Panc1 (cell line): ENCODE measurements at regions not wholly inside any gene's neighbourhood (a gene's known extent, or its start where the extent isn't known, plus 50 kb on each side); places are given as distances from the start of the nearest gene placed in this dataset.

Source experiments
- ATAC-seq: fragments of 200-7000 bp; cut with Tn5 transposase; 2 replicates; pipeline ENCODE4 v1.9.1; 2020; ENCODE audit warnings: mild to moderate bottlenecking, moderate library complexity
- BruUV-seq: library from RNA; stranded (reverse); fragments of 400-500 nt; replicated peaks from 2 replicates; lab custom pipeline; 2021; lab: Mats Ljungman, UMichigan
- CTCF ChIA-PET: fragments of 300-600 bp; sonication (Branson Sonifier 250); formaldehyde crosslinking; loops from one replicate; lab custom pipeline; 2022; ENCODE audit warnings: antibody characterized with exemption; lab: Charles Lee
- POLR2A ChIA-PET: fragments of 300-600 bp; sonication (Branson Sonifier 250); formaldehyde crosslinking; loops from one replicate; lab custom pipeline; 2022; ENCODE audit warnings: antibody characterized with exemption; lab: Charles Lee
- DNase-seq: peaks from one replicate; pipeline ENCODE4 v3.0.0-alpha.2; 2010; ENCODE audit warnings: low read depth, low spot score
- H3K27ac ChIP-seq: 2 replicates; pipeline ENCODE4 v1.5.1; 2011; ENCODE audit warnings: mild to moderate bottlenecking, low read length, inconsistent platforms
- H3K27me3 ChIP-seq: fragments of 200-500 bp; sonication (Bioruptor generic); 2 replicates; pipeline ENCODE4 v1.6.0; 2014; ENCODE audit warnings: low read length, inconsistent platforms; ENCODE audit not compliant: control insufficient read depth, insufficient read depth
- H3K36me3 ChIP-seq: fragments of 200-500 bp; sonication (Bioruptor generic); 2 replicates; pipeline ENCODE4 v1.5.1; 2014; ENCODE audit warnings: inconsistent platforms, mild to moderate bottlenecking, low read length, moderate library complexity; ENCODE audit not compliant: control insufficient read depth, insufficient read depth
- H3K4me1 ChIP-seq: 2 replicates; pipeline ENCODE4 v1.5.1; 2011; ENCODE audit warnings: inconsistent platforms, mild to moderate bottlenecking, low read length, moderate library complexity; ENCODE audit not compliant: control insufficient read depth, insufficient read depth
- H3K4me3 ChIP-seq, 2 experiments: 2 replicates each; pipeline ENCODE4 v1.5.1; 2011 to 2012; ENCODE audit warnings: low read depth in 2 of 2, low read length in 2 of 2, mild to moderate bottlenecking in 2 of 2, inconsistent platforms in 1 of 2, moderate library complexity in 1 of 2
- H3K9me3 ChIP-seq: fragments of 200-500 bp; sonication (Bioruptor generic); 2 replicates; pipeline ENCODE4 v1.5.1; 2014; ENCODE audit warnings: low read depth, mild to moderate bottlenecking, inconsistent platforms, low read length, moderate library complexity; ENCODE audit not compliant: control insufficient read depth, insufficient read depth
- CTCF ChIP-seq: fragments of 450-650 bp; IDR thresholded peaks from 2 replicates; pipeline ENCODE4 v1.5.1; 2017; ENCODE audit warnings: mild to moderate bottlenecking
- POLR2AphosphoS5 ChIP-seq: IDR thresholded peaks from 2 replicates; pipeline ENCODE4 v1.6.1; 2012; ENCODE audit warnings: mild to moderate bottlenecking, low read depth, low read length, moderate library complexity
- REST ChIP-seq, 2 experiments: IDR thresholded peaks; 2 replicates each; pipeline ENCODE4 v1.6.1; 2011 to 2012; ENCODE audit warnings: low read depth in 2 of 2, control low read depth in 1 of 2, low read length in 1 of 2, mild to moderate bottlenecking in 1 of 2, moderate library complexity in 1 of 2; ENCODE audit not compliant: insufficient read depth in 1 of 2
- SIN3A ChIP-seq: IDR thresholded peaks from 2 replicates; pipeline ENCODE4 v1.6.1; 2012; ENCODE audit warnings: low read depth, mild to moderate bottlenecking, low read length, moderate library complexity, borderline replicate concordance; ENCODE audit not compliant: insufficient read depth
- TCF7L2 ChIP-seq: IDR thresholded peaks from 2 replicates; pipeline ENCODE4 v1.6.1; 2011; ENCODE audit warnings: mild to moderate bottlenecking, low read depth, low read length, inconsistent platforms
- in situ Hi-C: cut with HindIII; loops from 2 replicates; pipeline ENCODE4 v1.10.0; 2016; ENCODE audit warnings: low sequenced_read_pairs, low pct_unique_long_range_greater_than_20kb
- intact Hi-C: fragments of 100-400 bp; cut with micrococcal nuclease; formaldehyde crosslinking; loops from one replicate; pipeline ENCODE4 v1.10.0; 2022; ENCODE audit not compliant: unreplicated experiment

GRCh38 chr2:195108182-195108581 lies 548.8 kb upstream of the SLC39A10 start:
- ATAC-seq (no peak), DNase-seq (no peak)
- Histone ChIP-seq H3K9me3 (no peaks in the 10 kb centered on the region; the same call in 1 of the 2 replicates), H3K27me3 (no peaks in the 10 kb centered on the region), H3K4me1 (no peaks in the 10 kb centered on the region), H3K4me3 (no peak overlapping the region), H3K36me3 (no peaks in the 10 kb centered on the region), H3K27ac (no peak overlapping the region)
- intact Hi-C loops, result no loop called here
- BruUV-seq, result no TSS peak
- POLR2A ChIA-PET, result no interaction called here
- CTCF ChIA-PET, result no interaction called here
- in situ Hi-C loops, result no loop called here
- TF ChIP-seq REST (IDR thresholded peaks at IDR 0.05; ENCODE audit: insufficient read depth in 1 of 2, low read depth in 2 of 2, low read length in 1 of 2) (no peak), CTCF (no peak), POLR2AphosphoS5 (no peak), SIN3A (no peak), TCF7L2 (no peak)

DNA sequence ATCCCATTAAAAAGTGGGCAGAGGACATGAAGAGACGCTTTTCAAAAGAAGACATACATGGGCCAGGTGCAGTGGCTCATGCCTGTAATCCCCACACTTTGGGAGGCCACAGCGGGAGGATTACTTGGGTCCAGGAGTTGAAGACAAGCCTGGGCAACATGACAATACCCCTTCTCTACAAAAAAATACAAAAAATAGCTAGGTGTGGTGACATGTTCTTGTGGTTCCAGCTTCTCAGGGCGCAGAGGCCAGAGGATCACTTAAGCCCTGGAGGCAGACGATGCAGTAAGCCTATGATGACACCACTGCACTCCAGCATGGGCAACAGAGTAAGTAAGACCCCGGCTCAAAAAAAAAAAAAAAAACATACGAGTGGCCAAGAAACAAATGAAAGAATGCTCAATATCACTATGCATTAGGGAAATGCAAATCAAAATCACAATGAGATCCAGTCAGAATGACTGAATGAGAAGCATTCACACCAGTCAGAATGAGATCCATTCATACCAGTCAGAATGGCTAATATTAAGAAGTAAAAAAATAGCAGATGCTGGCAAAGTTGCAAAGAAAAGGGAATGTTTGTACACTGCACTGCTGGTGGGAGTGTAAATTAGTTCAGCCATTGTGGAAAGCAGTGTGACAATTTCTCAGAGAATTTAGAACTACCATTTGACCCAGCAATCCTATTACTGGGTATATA lies 550.2 kb upstream of the SLC39A10 start:
- BruUV-seq, result no TSS peak
- intact Hi-C loops (no loop called here), in situ Hi-C loops (no loop called here)
- Histone ChIP-seq H3K9me3 (no peaks in the 10 kb centered on the region), H3K4me3 (no peak overlapping the region), H3K27ac (no peak overlapping the region), H3K27me3 (no peaks in the 10 kb centered on the region), H3K4me1 (no peaks in the 10 kb centered on the region), H3K36me3 (no peaks in the 10 kb centered on the region)
- DNase-seq (no peak), ATAC-seq (no peak)
- ChIA-PET CTCF (no interaction called here), POLR2A (no interaction called here)
- TF ChIP-seq CTCF, result no peak
- no peak for TF ChIP-seq SIN3A
- TF ChIP-seq POLR2AphosphoS5, result no peak
- no peak for TF ChIP-seq TCF7L2
- TF ChIP-seq REST (IDR thresholded peaks at IDR 0.05; ENCODE audit: insufficient read depth in 1 of 2, low read depth in 2 of 2, low read length in 1 of 2), result no peak
